A549 (cell line): ENCODE measurements at regions not wholly inside any gene's neighbourhood (a gene's known extent, or its start where the extent isn't known, plus 50 kb on each side); places are given as distances from the start of the nearest gene placed in this dataset.

Source experiments
- ATAC-seq, 2 experiments: fragments of 200-7000 bp in 1 of 2; fragments of >200 bp in 1 of 2; cut with Nextera tagmentation in 1 of 2; cut with Tn5 transposase in 1 of 2; 3 replicates each; pipeline versions ENCODE4 v1.8.0 to v1.9.1; 2018 to 2020; ENCODE audit warnings: mild to moderate bottlenecking in 1 of 2, moderate library complexity in 1 of 2
- CTCF ChIA-PET: fragments of 300-600 bp; sonication (Branson Sonifier 250); formaldehyde crosslinking; extraction: SDS; loops from one replicate; lab custom pipeline; 2021; ENCODE audit warnings: antibody characterized with exemption, inconsistent platforms; lab: Yijun Ruan, JAX
- POLR2A ChIA-PET: fragments of 350-600 bp; formaldehyde crosslinking; extraction: SDS; loops from one replicate; lab custom pipeline; 2021; ENCODE audit warnings: antibody characterized with exemption, inconsistent platforms; lab: Yijun Ruan, JAX
- DNase-seq, 2 experiments: peaks; one replicate each; pipeline versions ENCODE4 v3.0.0 to v3.0.0-alpha.2; 2011 to 2016; ENCODE audit warnings: low read depth in 1 of 2, low spot score in 1 of 2
- FAIRE-seq: peaks from 2 replicates; lab custom pipeline; 2011; peaks lifted over from hg19 to GRCh38; lab: Jason Lieb, UNC
- H3K27ac ChIP-seq, 2 experiments: fragments of >200 bp; sonication (Bioruptor Twin); formaldehyde crosslinking; 3 replicates each; pipeline ENCODE4 v1.5.1; 2016 to 2017
- H3K4me1 ChIP-seq: fragments of >200 bp; sonication (Bioruptor Twin); formaldehyde crosslinking; 3 replicates; pipeline ENCODE4 v1.6.1; 2016
- H3K4me2 ChIP-seq: fragments of >200 bp; sonication (Bioruptor Twin); formaldehyde crosslinking; 3 replicates; pipeline ENCODE4 v1.6.1; 2016
- H3K4me3 ChIP-seq: fragments of >200 bp; sonication (Bioruptor Twin); formaldehyde crosslinking; 3 replicates; pipeline ENCODE4 v1.5.1; 2016
- H3K9me3 ChIP-seq: fragments of >200 bp; sonication (Bioruptor Twin); formaldehyde crosslinking; 3 replicates; pipeline ENCODE4 v1.6.1; 2016
- CBX2 ChIP-seq: fragments of 200-600 bp; sonication (generic); IDR thresholded peaks from 2 replicates; pipeline ENCODE4 v1.6.1; 2016; ENCODE audit warnings: low read depth, mild to moderate bottlenecking, borderline replicate concordance
- CBX8 ChIP-seq: fragments of 200-600 bp; sonication (generic); IDR thresholded peaks from 2 replicates; pipeline ENCODE4 v1.6.1; 2016
- CEBPB ChIP-seq, 2 experiments: fragments of >200 bp in 1 of 2; sonication (Bioruptor Twin) in 1 of 2; formaldehyde crosslinking in 1 of 2; IDR thresholded peaks; 2 replicates each; pipeline ENCODE4 v1.6.1; 2012 to 2016
- CHD2 ChIP-seq: fragments of 150-350 bp; IDR thresholded peaks from 2 replicates; pipeline ENCODE4 v1.6.1; 2014; ENCODE audit warnings: low read length; ENCODE audit not compliant: partially characterized antibody
- ELK1 ChIP-seq: fragments of 150-350 bp; IDR thresholded peaks from 2 replicates; pipeline ENCODE4 v1.6.1; 2014; ENCODE audit warnings: low read depth, mild to moderate bottlenecking, low read length
- EP300 ChIP-seq, 2 experiments: fragments of >200 bp; sonication (Bioruptor Twin); formaldehyde crosslinking; IDR thresholded peaks; 2 replicates in 1 of 2; 3 replicates in 1 of 2; pipeline ENCODE4 v1.6.1; 2016 to 2017
- FOSB ChIP-seq: fragments of 250-450 bp; sonication (Bioruptor Pico); IDR thresholded peaks from 2 replicates; pipeline ENCODE4 v1.5.0; 2020; ENCODE audit warnings: mild to moderate bottlenecking, moderate library complexity
- FOXS1 ChIP-seq: fragments of 250-450 bp; sonication (Bioruptor Pico); IDR thresholded peaks from 2 replicates; pipeline ENCODE4 v1.5.0; 2020; ENCODE audit warnings: mild to moderate bottlenecking, moderate library complexity
- HES2 ChIP-seq: fragments of >200 bp; sonication (Bioruptor Twin); formaldehyde crosslinking; IDR thresholded peaks from 2 replicates; pipeline ENCODE4 v1.6.1; 2016
- KDM5A ChIP-seq: fragments of 200-600 bp; sonication (generic); IDR thresholded peaks from 2 replicates; pipeline ENCODE4 v1.6.1; 2016; ENCODE audit warnings: antibody characterized with exemption, mild to moderate bottlenecking
- MAFK ChIP-seq: fragments of 450-650 bp; IDR thresholded peaks from 2 replicates; pipeline ENCODE4 v1.6.1; 2014; ENCODE audit not compliant: partially characterized antibody
- MAZ ChIP-seq: fragments of 150-350 bp; IDR thresholded peaks from 2 replicates; pipeline ENCODE4 v1.6.1; 2014; ENCODE audit warnings: antibody characterized with exemption, low read depth, low read length, borderline replicate concordance
- NFE2L2 ChIP-seq: fragments of 150-350 bp; conservative IDR thresholded peaks from 2 replicates; pipeline ENCODE4 v1.6.1; 2014; ENCODE audit warnings: low read length
- NR3C1 ChIP-seq: fragments of >200 bp; sonication (Bioruptor Twin); formaldehyde crosslinking; IDR thresholded peaks from 3 replicates; pipeline ENCODE4 v1.6.1; 2017
- RAD21 ChIP-seq, 2 experiments: fragments of >200 bp in 1 of 2; sonication (Bioruptor Twin) in 1 of 2; formaldehyde crosslinking in 1 of 2; IDR thresholded peaks in 1 of 2; conservative IDR thresholded peaks in 1 of 2; 2 replicates in 1 of 2; 3 replicates in 1 of 2; pipeline ENCODE4 v1.6.1; 2012 to 2018; ENCODE audit warnings: inconsistent platforms in 1 of 2
- REST ChIP-seq: fragments of 200-600 bp; sonication (generic); IDR thresholded peaks from 2 replicates; pipeline ENCODE4 v1.6.1; 2016; ENCODE audit warnings: antibody characterized with exemption, mild to moderate bottlenecking, moderate library complexity
- SREBF2 ChIP-seq: fragments of 450-650 bp; IDR thresholded peaks from 2 replicates; pipeline ENCODE4 v1.6.1; 2014; ENCODE audit warnings: mild to moderate bottlenecking, moderate library complexity
- TFCP2L1 ChIP-seq: fragments of 250-450 bp; sonication (Bioruptor Pico); IDR thresholded peaks from 2 replicates; pipeline ENCODE4 v1.5.0; 2021; ENCODE audit warnings: mild to moderate bottlenecking
- TP53 ChIP-seq: fragments of 250-450 bp; sonication (Bioruptor Pico); IDR thresholded peaks from 2 replicates; pipeline ENCODE4 v1.5.0; 2021; ENCODE audit warnings: mild to moderate bottlenecking, moderate library complexity
- ZNF302 ChIP-seq: fragments of 250-450 bp; sonication (Bioruptor Pico); IDR thresholded peaks from 2 replicates; pipeline ENCODE4 v1.9.0; 2021; ENCODE audit warnings: inconsistent platforms, mild to moderate bottlenecking, moderate library complexity
- ZSCAN20 ChIP-seq: fragments of 250-450 bp; sonication (Bioruptor Pico); IDR thresholded peaks from 2 replicates; pipeline ENCODE4 v1.8.0; 2022; ENCODE audit warnings: mild to moderate bottlenecking, moderate library complexity
- WGBS: methylation state at CpG from one replicate; pipeline ENCODE4 v1.1.6; 2017; ENCODE audit errors: missing lambda C conversion rate; 5-methylcytosine and 5-hydroxymethylcytosine counted together

GRCh38 chr10:44774676-44775401, 136.3 kb upstream of the TMEM72 start:
- FAIRE-seq: no peak
- 4% methylated on average over 4 of the region's 4 CpGs for WGBS
- POLR2A ChIA-PET: no interaction called here
- CTCF ChIA-PET: interaction anchor here (1.1 to 1.2 kb wide), 2 partner anchors 11 to 90 kb away, joined by 3 to 4 read pairs; no protein-coding TSS in a partner anchor
- Histone ChIP-seq H3K4me2 (no peak overlapping the region), H3K4me1 (no peaks in the 10 kb centered on the region), H3K9me3 (no peaks in the 10 kb centered on the region), H3K27ac (no peak overlapping the region), H3K4me3 (no peak overlapping the region)
- no peak for DNase-seq
- ATAC-seq: no peak
- TF ChIP-seq NFE2L2 (no peak), REST (no peak)

GRCh38 chr10:44775402-44775741, 135.8 kb upstream of the TMEM72 start:
- POLR2A ChIA-PET: no interaction called here
- Histone ChIP-seq H3K4me2 (no peak overlapping the region), H3K4me1 (no peaks in the 10 kb centered on the region), H3K27ac (no peak overlapping the region), H3K4me3 (no peak overlapping the region), H3K9me3 (no peaks in the 10 kb centered on the region)
- WGBS: 18% methylated on average over 5 of the region's 6 CpGs
- TF ChIP-seq REST (no peak), ZNF302 (CRISPR knock-in tag) (no peak), ZSCAN20 (CRISPR knock-in tag) (no peak), HES2 (no peak), NR3C1 (no peak), MAFK (no peak), FOSB (CRISPR knock-in tag) (no peak), SREBF2 (no peak), TFCP2L1 (CRISPR knock-in tag) (no peak), FOXS1 (CRISPR knock-in tag) (no peak), CBX8 (no peak), TP53 (CRISPR knock-in tag) (no peak), CHD2 (no peak), ELK1 (no peak), EP300 (IDR thresholded peaks at IDR 0.05) (no peak), CEBPB (IDR thresholded peaks at IDR 0.05) (no peak), MAZ (no peak), KDM5A (no peak), CBX2 (no peak), RAD21 (conservative IDR thresholded peaks at IDR 0.05 in 1 of 2, IDR thresholded peaks at IDR 0.05 in 1 of 2) (no peak)
- DNase-seq: no peak
- CTCF ChIA-PET: no interaction called here
- FAIRE-seq: no peak
- no peak for ATAC-seq
